ENCODE measurements at regions not wholly inside any gene's neighbourhood (a gene's known extent, or its start where the extent isn't known, plus 50 kb on each side); places are given as distances from the start of the nearest gene placed in this dataset.

GRCh38 chr7:153529100-153529499, 523.1 kb upstream of the DPP6 start:
- Mint-ChIP-seq H3K4me1 (ENCODE audit: low read depth) (no peaks in the 10 kb centered on the region), H3K27ac (no peak overlapping the region), H3K4me3 (no peak overlapping the region), H3K9me3 (peaks cover 6% of the 10 kb centered on the region), H3K27me3 (no peaks in the 10 kb centered on the region), H3K36me3 (ENCODE audit: low read depth) (no peaks in the 10 kb centered on the region)
- no peak for TF ChIP-seq CTCF (IDR thresholded peaks at IDR 0.05)
- POLR2A ChIA-PET: no interaction called here
- CTCF ChIA-PET: no interaction called here
- DNase-seq (no peak), ATAC-seq (no peak)
- intact Hi-C loops (cut with micrococcal nuclease): no loop called here

GRCh38 chr7:153529651-153530165, 522.5 kb upstream of the DPP6 start:
- H3K4me3 Mint-ChIP-seq: no peak overlapping the region
- no peaks in the 10 kb centered on the region for H3K27me3 Mint-ChIP-seq
- ATAC-seq (no peak), DNase-seq (no peak)
- CTCF ChIA-PET: no interaction called here
- H3K27ac Mint-ChIP-seq: no peak overlapping the region
- intact Hi-C loops (cut with micrococcal nuclease): no loop called here
- no peaks in the 10 kb centered on the region for H3K4me1 Mint-ChIP-seq (ENCODE audit: low read depth)
- no peaks in the 10 kb centered on the region for H3K36me3 Mint-ChIP-seq (ENCODE audit: low read depth)
- POLR2A ChIA-PET: no interaction called here
- H3K9me3 Mint-ChIP-seq: peaks cover 6% of the 10 kb centered on the region
- no peak for TF ChIP-seq CTCF (IDR thresholded peaks at IDR 0.05)

- Mint-ChIP-seq H3K9me3 (peaks cover 6% of the 10 kb centered on the region), H3K27me3 (no peaks in the 10 kb centered on the region), H3K4me1 (ENCODE audit: low read depth) (no peaks in the 10 kb centered on the region), H3K4me3 (no peak overlapping the region), H3K27ac (no peak overlapping the region), H3K36me3 (ENCODE audit: low read depth) (no peaks in the 10 kb centered on the region)
- ATAC-seq: no peak
- ChIA-PET POLR2A (no interaction called here), CTCF (no interaction called here)
- intact Hi-C loops (cut with micrococcal nuclease): no loop called here
- TF ChIP-seq CTCF (IDR thresholded peaks at IDR 0.05): no peak
- no peak for DNase-seq
Measured at GRCh38 chr7:153530441-153530840, 521.8 kb upstream of the DPP6 start.

- TF ChIP-seq CTCF (IDR thresholded peaks at IDR 0.05): no peak
- H3K36me3 Mint-ChIP-seq (ENCODE audit: low read depth): no peaks in the 10 kb centered on the region
- H3K4me1 Mint-ChIP-seq (ENCODE audit: low read depth): no peaks in the 10 kb centered on the region
- CTCF ChIA-PET: no interaction called here
- POLR2A ChIA-PET: no interaction called here
- H3K27me3 Mint-ChIP-seq: no peaks in the 10 kb centered on the region
- no peak overlapping the region for H3K4me3 Mint-ChIP-seq
- peaks cover 6% of the 10 kb centered on the region for H3K9me3 Mint-ChIP-seq
- intact Hi-C loops (cut with micrococcal nuclease): no loop called here
- no peak overlapping the region for H3K27ac Mint-ChIP-seq
- ATAC-seq: no peak
- DNase-seq: no peak
Measured at GRCh38 chr7:153532326-153532725, 519.9 kb upstream of the DPP6 start.

- no peak overlapping the region for H3K4me3 Mint-ChIP-seq
- ChIA-PET POLR2A (no interaction called here), CTCF (no interaction called here)
- H3K27ac Mint-ChIP-seq: no peak overlapping the region
- no peaks in the 10 kb centered on the region for H3K36me3 Mint-ChIP-seq (ENCODE audit: low read depth)
- H3K27me3 Mint-ChIP-seq: no peaks in the 10 kb centered on the region
- ATAC-seq (no peak), DNase-seq (no peak)
- H3K4me1 Mint-ChIP-seq (ENCODE audit: low read depth): no peaks in the 10 kb centered on the region
- intact Hi-C loops (cut with micrococcal nuclease): no loop called here
- no peak for TF ChIP-seq CTCF (IDR thresholded peaks at IDR 0.05)
- peaks cover 1% of the 10 kb centered on the region for H3K9me3 Mint-ChIP-seq
Measured at GRCh38 chr7:153537271-153537670, 514.9 kb upstream of the DPP6 start.

Measured in activated CD8-positive, alpha-beta T cell treated with anti-CD3 and anti-CD28 coated beads for 36 hours (primary cell).